ENCODE measurements at regions not wholly inside any gene's neighbourhood (a gene's known extent, or its start where the extent isn't known, plus 50 kb on each side); places are given as distances from the start of the nearest gene placed in this dataset.

DNA sequence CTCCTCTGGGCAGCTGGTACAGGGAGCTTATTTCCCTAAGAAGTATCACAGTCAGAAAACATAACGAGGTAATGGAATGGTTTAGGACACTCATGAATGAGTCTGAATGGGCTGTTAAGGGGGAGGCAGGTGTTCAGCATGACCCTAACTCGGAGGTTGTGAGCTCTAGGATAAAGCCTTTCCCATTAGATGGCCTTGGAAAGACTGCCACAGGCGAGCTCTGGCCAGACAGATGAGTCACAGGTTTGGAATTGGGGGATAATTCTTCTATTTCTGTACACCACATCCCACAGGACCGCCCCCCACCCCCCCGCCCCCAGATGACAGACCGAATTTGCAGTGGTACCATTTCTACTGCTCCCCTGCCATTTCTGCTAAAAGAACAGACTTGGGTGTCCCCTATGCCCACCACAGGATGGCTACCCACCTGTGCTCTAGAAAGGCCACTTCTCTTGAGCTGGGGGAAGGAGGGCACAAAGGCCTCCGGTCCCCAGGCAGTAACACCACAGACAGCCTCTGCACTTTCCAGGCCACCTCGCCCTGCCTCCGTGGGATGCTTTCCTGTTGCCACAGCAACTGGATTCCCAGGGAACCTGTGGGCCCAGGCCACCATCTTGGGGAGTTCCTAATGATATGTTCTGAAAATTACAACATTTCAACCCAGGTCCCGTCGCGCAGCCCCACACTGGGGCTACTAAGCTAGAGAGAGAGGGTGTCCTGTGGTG lies 76.7 kb downstream of the TRIM29 start:
- DNase-seq (ENCODE audit: extremely low spot score) = no peak

DNA sequence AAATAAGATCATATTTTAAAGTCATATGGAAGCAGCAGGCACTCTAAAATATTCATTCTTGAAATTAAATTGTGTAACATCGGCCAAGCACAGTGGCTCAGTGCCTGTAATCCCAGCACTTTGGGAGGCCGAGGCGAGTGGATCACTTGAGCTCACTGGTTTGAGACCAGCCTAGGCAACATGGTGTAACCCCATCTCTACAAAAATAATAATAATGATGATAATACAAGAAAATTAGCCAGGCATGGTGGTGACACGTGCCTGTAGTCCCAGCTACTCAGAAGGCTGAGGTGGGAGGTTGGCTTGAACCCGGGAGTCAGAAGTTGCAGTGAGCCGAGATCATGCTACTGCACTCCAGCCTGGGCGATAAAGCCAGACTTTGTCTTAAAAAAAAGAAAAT lies 77.4 kb downstream of the TRIM29 start:
- DNase-seq (ENCODE audit: extremely low spot score) = no peak
- WGBS = 95% methylated on average over 7 of the region's 7 CpGs
- no peaks in the 10 kb centered on the region for H3K36me3 ChIP-seq (ENCODE audit: insufficient read depth)
- no peak overlapping the region for H3K4me3 ChIP-seq (ENCODE audit: low read depth, low read length)
- H3K27ac ChIP-seq (ENCODE audit: low read depth) = no peak overlapping the region
- no peaks in the 10 kb centered on the region for H3K4me1 ChIP-seq (ENCODE audit: insufficient read depth)

More for the DNA sequence above, 76.7 kb downstream of the TRIM29 start:
- Histone ChIP-seq H3K4me1 (ENCODE audit: insufficient read depth) (no peaks in the 10 kb centered on the region), H3K36me3 (ENCODE audit: insufficient read depth) (no peaks in the 10 kb centered on the region), H3K4me3 (ENCODE audit: low read depth, low read length) (no peak overlapping the region), H3K27ac (ENCODE audit: low read depth) (no peak overlapping the region)
- WGBS = 78% methylated on average over 12 of the region's 12 CpGs

DNA sequence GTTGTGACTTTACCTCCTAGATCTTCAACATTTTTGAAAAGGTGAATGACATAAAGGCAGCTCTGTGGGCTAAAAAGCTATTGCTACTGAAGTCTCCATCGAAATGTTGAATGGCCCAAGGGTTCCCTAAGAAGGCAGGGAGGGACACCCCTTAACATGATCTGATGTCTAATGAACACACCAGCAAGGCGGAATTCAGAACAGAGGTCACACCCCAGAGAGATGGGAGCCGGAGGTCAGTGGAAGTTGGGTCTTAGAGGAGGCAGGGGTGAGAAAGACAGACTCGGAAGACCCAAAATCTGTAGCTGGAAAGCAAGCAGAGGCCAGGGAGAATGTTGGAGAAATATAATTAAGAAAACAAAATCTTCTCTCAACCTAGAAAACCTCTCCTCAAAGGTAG lies 79.0 kb downstream of the TRIM29 start:
- Histone ChIP-seq H3K4me1 (ENCODE audit: insufficient read depth) (no peaks in the 10 kb centered on the region), H3K36me3 (ENCODE audit: insufficient read depth) (no peaks in the 10 kb centered on the region), H3K27ac (ENCODE audit: low read depth) (no peak overlapping the region), H3K4me3 (ENCODE audit: low read depth, low read length) (no peak overlapping the region)
- 92% methylated on average over 4 of the region's 4 CpGs for WGBS
- DNase-seq (ENCODE audit: extremely low spot score) = no peak

DNA sequence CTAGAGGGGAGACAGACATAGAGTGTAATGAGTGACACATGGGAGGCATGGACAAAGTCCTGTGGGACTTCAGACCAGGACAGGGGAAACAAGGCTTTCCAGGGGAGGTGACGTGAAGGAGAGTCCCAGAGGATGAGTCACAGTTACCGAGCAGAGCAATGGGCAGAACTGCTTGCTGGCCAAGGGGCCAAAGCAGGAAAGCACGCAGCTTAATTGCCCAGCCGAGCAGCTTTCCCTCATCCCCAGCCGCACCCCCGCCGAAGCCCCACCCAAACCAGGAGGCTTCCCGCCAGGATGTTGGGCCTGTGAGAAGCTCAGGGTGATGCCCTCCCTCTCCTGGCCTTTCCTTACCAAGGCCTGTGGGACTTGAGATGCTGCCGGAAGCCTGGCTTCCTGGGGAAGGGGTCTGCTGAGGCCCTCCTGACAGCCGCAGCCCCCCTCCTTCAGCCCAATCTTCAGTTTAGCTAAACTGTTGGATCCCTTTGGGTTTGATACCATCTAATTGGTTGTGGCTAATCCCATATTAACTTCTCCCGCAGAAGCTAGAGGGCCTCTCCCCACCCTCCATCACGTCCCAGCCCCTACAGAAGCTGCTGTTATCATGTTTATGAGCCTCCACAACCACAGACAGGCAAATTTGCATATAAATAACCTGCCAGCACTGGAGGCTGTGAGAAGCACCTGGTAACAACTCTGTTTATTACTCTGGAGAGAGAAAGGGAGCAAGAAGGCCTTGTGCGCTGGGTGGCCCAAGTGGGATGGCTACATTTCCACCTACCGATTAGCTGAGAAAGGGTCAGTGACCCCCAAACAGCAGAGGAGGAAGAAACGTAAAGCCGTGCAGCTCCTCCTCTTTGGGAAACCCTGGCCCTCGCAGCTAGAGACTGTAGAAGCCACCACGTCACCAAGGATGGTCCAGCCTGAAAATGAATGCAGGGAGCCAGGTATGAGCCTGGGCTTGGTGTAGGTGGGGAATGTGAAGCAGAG lies 80.0 kb downstream of the TRIM29 start:
- no peaks in the 10 kb centered on the region for H3K4me1 ChIP-seq (ENCODE audit: insufficient read depth)
- no peak overlapping the region for H3K27ac ChIP-seq (ENCODE audit: low read depth)
- H3K4me3 ChIP-seq (ENCODE audit: low read depth, low read length) = no peak overlapping the region
- H3K36me3 ChIP-seq (ENCODE audit: insufficient read depth) = no peaks in the 10 kb centered on the region
- no peak for DNase-seq (ENCODE audit: extremely low spot score)
- 59% methylated on average over 18 of the region's 18 CpGs for WGBS

DNA sequence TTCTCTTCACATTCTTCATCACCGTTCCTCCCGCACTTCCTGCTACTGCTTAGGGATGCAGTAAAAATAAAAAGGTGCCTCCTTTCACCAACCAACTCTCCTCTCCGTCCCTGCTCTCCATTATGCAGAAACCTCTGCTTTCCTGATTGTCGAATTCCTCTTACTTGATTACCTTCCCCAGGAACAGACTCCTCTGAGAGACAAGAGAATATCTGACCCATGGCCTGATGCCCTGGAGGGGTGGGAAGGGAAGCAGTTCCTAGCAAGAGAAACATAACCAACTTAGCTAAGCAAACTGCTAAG lies 80.9 kb downstream of the TRIM29 start:
- H3K4me3 ChIP-seq (ENCODE audit: low read depth, low read length) = no peak overlapping the region
- no peak for DNase-seq (ENCODE audit: extremely low spot score)
- H3K27ac ChIP-seq (ENCODE audit: low read depth) = no peak overlapping the region
- whole genome bisulfite sequencing = 80% methylated on average over 4 of the region's 4 CpGs
- no peaks in the 10 kb centered on the region for H3K36me3 ChIP-seq (ENCODE audit: insufficient read depth)
- no peaks in the 10 kb centered on the region for H3K4me1 ChIP-seq (ENCODE audit: insufficient read depth)

DNA sequence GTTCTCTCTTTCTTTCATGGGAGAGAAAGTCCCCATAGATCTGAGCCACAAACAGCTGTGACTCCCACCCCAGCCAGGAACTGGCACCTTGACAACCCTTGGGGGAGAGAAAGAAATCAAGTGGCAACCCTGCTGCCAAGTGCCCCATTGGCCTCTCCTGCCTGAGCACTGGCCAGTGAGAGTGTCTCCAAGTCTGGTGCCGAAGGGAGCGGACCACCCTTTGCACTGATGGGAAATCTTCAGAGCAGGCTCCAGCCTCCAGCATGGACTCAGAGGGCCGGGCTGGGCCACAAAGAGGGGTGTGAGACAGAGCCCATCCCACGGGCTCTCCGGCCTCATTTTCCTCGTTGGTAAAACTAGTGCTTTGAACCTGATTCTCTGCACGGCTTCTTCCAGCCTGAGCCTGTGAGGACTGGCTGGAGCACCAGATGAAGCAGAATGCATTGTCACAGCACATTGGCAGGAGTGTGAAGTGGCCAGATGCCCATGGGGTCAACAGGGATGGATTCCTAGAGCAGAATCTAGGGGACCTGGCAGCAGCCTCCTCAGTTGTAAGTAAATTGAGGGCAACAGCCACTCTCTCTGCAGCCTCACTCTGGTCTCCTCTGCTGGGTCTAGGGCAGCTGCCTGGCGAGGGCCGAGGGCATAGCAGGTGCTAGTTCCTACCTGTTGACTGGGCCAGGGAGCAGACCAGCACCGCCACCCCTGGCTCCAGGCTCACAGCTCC lies 81.4 kb downstream of the TRIM29 start:
- Histone ChIP-seq H3K27ac (ENCODE audit: low read depth) (no peak overlapping the region), H3K4me1 (ENCODE audit: insufficient read depth) (no peaks in the 10 kb centered on the region), H3K4me3 (ENCODE audit: low read depth, low read length) (no peak overlapping the region), H3K36me3 (ENCODE audit: insufficient read depth) (no peaks in the 10 kb centered on the region)
- no peak for DNase-seq (ENCODE audit: extremely low spot score)
- WGBS = 90% methylated on average over 10 of the region's 10 CpGs

DNA sequence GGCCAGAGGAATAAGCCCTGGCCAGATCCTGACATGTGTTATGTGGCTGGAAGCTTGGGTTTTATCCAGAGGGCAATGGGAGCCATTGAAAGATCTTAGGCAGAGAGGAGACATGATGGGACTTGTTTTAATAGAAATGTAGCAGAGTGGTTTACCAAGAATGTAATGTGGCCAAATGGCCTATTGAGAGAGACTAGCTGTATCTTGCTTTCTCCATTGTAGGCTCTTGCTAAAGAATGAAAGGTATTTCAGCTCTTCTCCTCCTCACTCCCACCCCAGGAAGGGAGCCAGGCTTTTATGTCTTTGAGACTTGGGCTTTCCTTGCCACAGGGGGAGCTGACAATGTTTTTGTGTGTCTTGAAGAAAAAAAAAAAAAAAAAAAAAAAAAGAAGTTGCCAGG lies 82.3 kb downstream of the TRIM29 start:
- no peak overlapping the region for H3K27ac ChIP-seq (ENCODE audit: low read depth)
- H3K4me1 ChIP-seq (ENCODE audit: insufficient read depth) = no peaks in the 10 kb centered on the region
- no peak overlapping the region for H3K4me3 ChIP-seq (ENCODE audit: low read depth, low read length)
- DNase-seq (ENCODE audit: extremely low spot score) = peak; percentile 58
- H3K36me3 ChIP-seq (ENCODE audit: insufficient read depth) = no peaks in the 10 kb centered on the region

DNA sequence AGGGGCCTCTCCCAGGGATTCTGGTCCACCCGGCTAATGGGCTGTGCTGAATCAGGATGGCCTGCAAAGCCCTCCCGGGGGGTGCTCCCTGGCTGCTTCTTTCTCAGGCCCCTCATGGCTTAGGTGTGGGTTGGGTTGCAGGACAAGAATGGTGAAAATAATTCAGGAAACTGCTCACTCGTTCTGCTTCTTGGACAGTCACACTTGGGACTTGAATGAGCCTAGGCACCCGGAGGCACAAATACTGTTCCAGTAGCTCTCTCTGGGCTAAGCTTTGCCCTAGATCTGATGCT lies 83.2 kb downstream of the TRIM29 start:
- no peak overlapping the region for H3K27ac ChIP-seq (ENCODE audit: low read depth)
- no peaks in the 10 kb centered on the region for H3K36me3 ChIP-seq (ENCODE audit: insufficient read depth)
- H3K4me1 ChIP-seq (ENCODE audit: insufficient read depth) = no peaks in the 10 kb centered on the region
- H3K4me3 ChIP-seq (ENCODE audit: low read depth, low read length) = no peak overlapping the region
- WGBS = 87% methylated on average over 4 of the region's 4 CpGs
- no peak for DNase-seq (ENCODE audit: extremely low spot score)

DNA sequence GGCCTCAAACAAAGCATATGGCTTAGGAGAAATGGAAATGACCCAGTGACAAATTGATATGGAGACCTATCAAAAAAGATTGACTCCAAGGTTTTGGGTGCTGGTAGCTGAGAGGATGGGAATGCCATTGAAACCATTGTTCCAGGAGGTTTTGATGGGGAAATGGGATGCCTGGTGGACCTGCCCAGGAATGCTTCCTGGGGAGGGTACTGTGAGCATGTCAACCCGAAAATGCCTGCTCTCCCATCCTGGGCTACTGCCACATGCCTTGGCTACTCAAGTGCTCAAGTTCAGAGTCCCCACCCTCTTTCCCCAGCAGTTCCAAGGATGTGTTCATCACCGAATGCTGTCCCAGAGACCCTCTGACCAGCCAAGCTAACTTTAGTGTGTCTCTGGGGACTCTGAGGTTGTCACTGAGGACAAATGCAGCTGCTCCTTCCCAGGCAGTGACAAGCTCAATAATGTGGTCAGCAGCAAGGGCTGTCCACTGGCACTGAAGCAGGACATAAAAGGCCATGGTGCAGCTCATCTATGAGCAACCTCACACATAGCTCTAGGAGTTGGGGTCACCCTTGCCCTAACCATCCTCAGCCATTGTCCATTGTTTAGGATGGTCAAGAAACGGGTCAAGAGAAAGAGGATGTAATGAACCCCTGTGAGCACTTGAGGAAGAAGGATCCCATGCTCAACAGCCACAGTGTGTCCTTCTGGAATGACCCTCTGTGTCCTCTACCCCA lies 83.7 kb downstream of the TRIM29 start:
- 88% methylated on average over 3 of the region's 3 CpGs for WGBS
- H3K36me3 ChIP-seq (ENCODE audit: insufficient read depth) = no peaks in the 10 kb centered on the region
- DNase-seq (ENCODE audit: extremely low spot score) = no peak
- H3K4me3 ChIP-seq (ENCODE audit: low read depth, low read length) = no peak overlapping the region
- no peaks in the 10 kb centered on the region for H3K4me1 ChIP-seq (ENCODE audit: insufficient read depth)
- H3K27ac ChIP-seq (ENCODE audit: low read depth) = no peak overlapping the region

DNA sequence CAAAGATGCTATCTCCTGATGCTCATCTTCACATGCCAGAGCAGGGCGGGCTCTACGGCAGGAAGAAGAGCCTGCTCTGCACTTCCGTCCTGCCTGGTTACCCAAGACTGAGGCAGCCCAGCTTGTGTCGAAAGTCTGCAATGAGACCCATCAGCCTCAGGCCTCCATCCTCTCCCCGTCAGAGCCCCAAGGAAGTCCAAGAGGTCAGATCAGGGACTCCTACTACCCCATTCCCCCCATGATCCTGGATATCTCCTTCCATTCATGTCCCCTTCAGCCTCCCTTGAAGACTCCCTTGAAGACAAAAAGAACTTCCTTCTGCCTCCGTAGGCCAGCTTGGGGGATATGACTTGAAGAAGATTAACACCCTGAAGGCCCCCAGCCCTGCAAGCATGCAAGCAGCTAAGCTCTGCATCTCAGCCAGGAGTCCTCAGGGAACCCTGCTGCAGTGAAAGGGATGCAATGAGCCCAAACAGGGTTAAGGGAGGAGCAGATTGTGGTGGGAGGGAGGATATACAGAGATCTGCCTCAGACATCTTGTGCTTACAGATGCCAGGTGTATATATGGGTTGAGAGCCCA lies 85.6 kb downstream of the TRIM29 start:
- no peak overlapping the region for H3K27ac ChIP-seq (ENCODE audit: low read depth)
- no peaks in the 10 kb centered on the region for H3K36me3 ChIP-seq (ENCODE audit: insufficient read depth)
- WGBS = 90% methylated on average over 6 of the region's 6 CpGs
- no peak overlapping the region for H3K4me3 ChIP-seq (ENCODE audit: low read depth, low read length)
- H3K4me1 ChIP-seq (ENCODE audit: insufficient read depth) = no peaks in the 10 kb centered on the region
- DNase-seq (ENCODE audit: extremely low spot score) = no peak

DNA sequence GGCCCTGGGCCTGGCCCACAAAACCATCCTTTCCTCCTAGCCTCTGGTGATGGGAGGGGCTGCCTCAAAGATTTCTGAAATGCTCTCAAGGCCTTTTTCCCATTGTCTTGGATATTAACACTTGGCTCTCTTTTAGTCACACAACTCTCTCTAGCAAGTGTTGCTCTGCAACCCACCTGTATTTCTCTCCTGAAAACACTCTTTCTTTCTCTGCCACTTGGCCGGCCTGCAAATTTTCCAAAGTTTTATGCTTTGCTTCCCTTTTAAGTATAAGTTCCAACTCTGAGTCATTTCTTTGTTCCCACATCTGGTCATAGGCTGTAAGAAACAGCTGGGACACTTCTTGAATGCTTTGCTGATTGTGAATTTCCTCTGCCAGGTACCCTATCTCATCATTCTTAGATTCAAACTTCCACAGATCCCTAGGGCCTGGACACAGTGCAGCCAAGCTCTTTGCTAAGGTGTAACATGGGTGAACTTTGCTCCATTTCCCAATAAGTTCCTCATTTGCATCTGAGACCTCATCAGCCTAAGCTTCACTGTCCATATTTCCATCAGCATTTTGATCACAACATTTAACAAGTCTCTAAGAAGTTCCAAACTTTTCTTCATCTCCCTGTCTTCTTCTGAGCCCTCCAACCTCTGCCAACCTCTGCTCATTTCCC lies 93.8 kb downstream of the TRIM29 start:
- H3K4me3 ChIP-seq (ENCODE audit: low read depth, low read length) = no peak overlapping the region
- DNase-seq (ENCODE audit: extremely low spot score) = no peak
- no peaks in the 10 kb centered on the region for H3K4me1 ChIP-seq (ENCODE audit: insufficient read depth)
- H3K36me3 ChIP-seq (ENCODE audit: insufficient read depth) = no peaks in the 10 kb centered on the region
- no peak overlapping the region for H3K27ac ChIP-seq (ENCODE audit: low read depth)
- WGBS = 52% methylated on average over 1 of the region's 1 CpG

DNA sequence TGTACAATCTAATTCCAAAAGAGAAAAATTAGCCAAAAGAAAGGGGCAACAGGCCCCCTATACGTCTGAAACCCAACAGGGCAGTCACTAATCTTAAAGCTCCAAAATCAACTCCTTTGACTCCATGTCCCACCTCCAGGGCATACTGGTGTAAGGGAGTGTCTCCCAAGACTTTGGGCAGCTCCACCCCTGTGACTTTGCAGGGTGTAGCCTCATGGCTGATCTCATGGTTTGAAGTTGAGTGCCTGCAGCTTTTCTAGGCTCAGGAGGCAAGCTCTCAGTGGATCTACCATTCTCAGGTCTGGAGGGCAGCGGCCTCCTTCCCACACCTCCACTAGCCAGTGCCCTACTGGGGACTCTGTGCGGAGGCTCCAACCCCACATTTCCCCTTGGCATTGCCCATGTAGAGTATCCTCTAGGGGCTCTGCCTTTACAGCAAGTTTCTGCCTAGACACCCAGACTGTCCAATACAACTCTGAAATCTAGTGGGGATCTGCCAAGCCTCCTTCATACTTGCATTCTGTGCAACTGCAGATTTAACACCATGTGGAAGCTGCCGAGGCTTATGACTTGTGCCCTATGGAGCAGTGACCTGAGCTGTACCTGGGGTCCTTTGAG lies 94.5 kb downstream of the TRIM29 start:
- H3K27ac ChIP-seq (ENCODE audit: low read depth) = no peak overlapping the region
- no peaks in the 10 kb centered on the region for H3K4me1 ChIP-seq (ENCODE audit: insufficient read depth)
- 87% methylated on average over 4 of the region's 4 CpGs for WGBS
- H3K4me3 ChIP-seq (ENCODE audit: low read depth, low read length) = no peak overlapping the region
- H3K36me3 ChIP-seq (ENCODE audit: insufficient read depth) = no peaks in the 10 kb centered on the region
- no peak for DNase-seq (ENCODE audit: extremely low spot score)
